HG02884 (cell line): ENCODE measurements at regions not wholly inside any gene's neighbourhood (a gene's known extent, or its start where the extent isn't known, plus 50 kb on each side); places are given as distances from the start of the nearest gene placed in this dataset.
"Not testable (repeated sequence)": the region's sequence is repeated elsewhere in the genome, so short reads cannot be mapped to it uniquely, and the experiment has no call there.

Source experiments
- ATAC-seq: cut with Tn5 transposase; IDR thresholded peaks from one replicate; pipeline ENCODE4 v1.9.1; 2021; ENCODE audit warnings: mild to moderate bottlenecking, moderate library complexity; ENCODE audit not compliant: unreplicated experiment

GRCh38 chr4:187469627-187470026, 525.9 kb upstream of the ZFP42 start:
- ATAC-seq: no peak

GRCh38 chr4:187470061-187470460, 525.5 kb upstream of the ZFP42 start:
- ATAC-seq: no peak

- ATAC-seq: no peak
These were observed 521.3 kb upstream of the ZFP42 start for GRCh38 chr4:187474238-187474637.

GRCh38 chr4:187475901-187476300, 519.7 kb upstream of the ZFP42 start:
- ATAC-seq: no peak

- ATAC-seq: no peak
These were observed 518.3 kb upstream of the ZFP42 start for GRCh38 chr4:187477224-187477623.

GRCh38 chr4:187478292-187479140, 517.1 kb upstream of the ZFP42 start:
- ATAC-seq: no peak

GRCh38 chr4:187479511-187479910, 516.1 kb upstream of the ZFP42 start:
- ATAC-seq: no peak

- ATAC-seq: no peak
These were observed 515.1 kb upstream of the ZFP42 start for GRCh38 chr4:187480146-187481145.

- ATAC-seq: no peak
These were observed 511.4 kb upstream of the ZFP42 start for GRCh38 chr4:187484186-187484585.

- no peak for ATAC-seq
These were observed 509.9 kb upstream of the ZFP42 start for GRCh38 chr4:187485676-187486075.

- ATAC-seq: no peak
These were observed 504.3 kb upstream of the ZFP42 start for GRCh38 chr4:187491286-187491685.

- ATAC-seq: no peak
These were observed 503.6 kb upstream of the ZFP42 start for GRCh38 chr4:187491959-187492358.

- no peak for ATAC-seq
These were observed 501.9 kb upstream of the ZFP42 start for GRCh38 chr4:187493661-187494060.

GRCh38 chr4:187499956-187500355, 495.6 kb upstream of the ZFP42 start:
- no peak for ATAC-seq

GRCh38 chr4:187500796-187501195, 494.8 kb upstream of the ZFP42 start:
- ATAC-seq: no peak

GRCh38 chr4:187501731-187502130, 493.8 kb upstream of the ZFP42 start:
- ATAC-seq: no peak

GRCh38 chr4:187504974-187505797, 490.4 kb upstream of the ZFP42 start:
- no peak for ATAC-seq

GRCh38 chr4:187505798-187506141, 489.8 kb upstream of the ZFP42 start:
- not testable (repeated sequence) for ATAC-seq

GRCh38 chr4:187516224-187516623, 479.3 kb upstream of the ZFP42 start:
- no peak for ATAC-seq

GRCh38 chr4:187541666-187542065, 453.9 kb upstream of the ZFP42 start:
- ATAC-seq: no peak
